NCI-H1694 treated with DMSO at 0.1 percent for 48 hours (cell line): ENCODE measurements at regions not wholly inside any gene's neighbourhood (a gene's known extent, or its start where the extent isn't known, plus 50 kb on each side); places are given as distances from the start of the nearest gene placed in this dataset.

ENCODE experiments used
- DNase-seq: peaks from one replicate; lab custom pipeline; 2025; lab: John Stamatoyannopoulos, UW

- DNase-seq = no peak
Observed at GRCh38 chr13:97630725-97631124, 196.8 kb downstream of the RAP2A start.

GRCh38 chr13:97631158-97631557 lies 197.2 kb downstream of the RAP2A start:
- no peak for DNase-seq

- no peak for DNase-seq
Observed at GRCh38 chr13:97639236-97639635, 205.3 kb downstream of the RAP2A start.

GRCh38 chr13:97640268-97640667 lies 206.3 kb downstream of the RAP2A start:
- DNase-seq = no peak

- no peak for DNase-seq
Observed at GRCh38 chr13:97648171-97648880, 214.4 kb downstream of the RAP2A start.

GRCh38 chr13:97648881-97649224 lies 214.9 kb downstream of the RAP2A start:
- DNase-seq = no peak

- no peak for DNase-seq
Observed at GRCh38 chr13:97653443-97654140, 219.6 kb downstream of the RAP2A start.

- no peak for DNase-seq
Observed at GRCh38 chr13:97654236-97654635, 220.3 kb downstream of the RAP2A start.

- no peak for DNase-seq
Observed at GRCh38 chr13:97658556-97658955, 224.6 kb downstream of the RAP2A start.

- no peak for DNase-seq
Observed at GRCh38 chr13:97659602-97660001, 225.6 kb downstream of the RAP2A start.

GRCh38 chr13:97660594-97661260 lies 226.8 kb downstream of the RAP2A start:
- no peak for DNase-seq

GRCh38 chr13:97686594-97686993 lies 252.6 kb downstream of the RAP2A start:
- no peak for DNase-seq

GRCh38 chr13:97692628-97693027 lies 258.7 kb downstream of the RAP2A start:
- no peak for DNase-seq

GRCh38 chr13:97695684-97696083 lies 257.8 kb upstream of the IPO5 start:
- no peak for DNase-seq

- DNase-seq = no peak
Observed at GRCh38 chr13:97696921-97697320, 256.6 kb upstream of the IPO5 start.

GRCh38 chr13:97700306-97700848 lies 253.1 kb upstream of the IPO5 start:
- no peak for DNase-seq

GRCh38 chr13:97702614-97703013 lies 250.9 kb upstream of the IPO5 start:
- no peak for DNase-seq

- no peak for DNase-seq
Observed at GRCh38 chr13:97710797-97711196, 242.7 kb upstream of the IPO5 start.

- no peak for DNase-seq
Observed at GRCh38 chr13:97712770-97713169, 240.7 kb upstream of the IPO5 start.

GRCh38 chr13:97715763-97716162 lies 237.7 kb upstream of the IPO5 start:
- no peak for DNase-seq

- no peak for DNase-seq
Observed at GRCh38 chr13:97716746-97717145, 236.7 kb upstream of the IPO5 start.

- no peak for DNase-seq
Observed at GRCh38 chr13:97719736-97720135, 233.7 kb upstream of the IPO5 start.

GRCh38 chr13:97720896-97721295 lies 232.6 kb upstream of the IPO5 start:
- DNase-seq = no peak
